B cell (primary cell): ENCODE measurements at regions not wholly inside any gene's neighbourhood (a gene's known extent, or its start where the extent isn't known, plus 50 kb on each side); places are given as distances from the start of the nearest gene placed in this dataset.

Source experiments
- ATAC-seq: fragments of 200-7000 bp; cut with Tn5 transposase; one replicate; pipeline ENCODE4 v1.10.0; 2021; ENCODE audit warnings: low read depth, mild to moderate bottlenecking, moderate number of reproducible peaks, moderate library complexity
- CTCF ChIA-PET: fragments of 350-600 bp; sonication (Branson Sonifier 250); formaldehyde crosslinking; loops from one replicate; lab custom pipeline; 2021; ENCODE audit warnings: antibody characterized with exemption, inconsistent platforms; lab: Charles Lee
- POLR2A ChIA-PET: fragments of 350-600 bp; sonication (Branson Sonifier 250); formaldehyde crosslinking; loops from one replicate; lab custom pipeline; 2021; ENCODE audit warnings: antibody characterized with exemption; lab: Charles Lee
- DNase-seq: peaks from one replicate; pipeline ENCODE4 v3.0.0; 2013
- H2AFZ ChIP-seq: 2 replicates; pipeline ENCODE4 v1.6.1; 2012; ENCODE audit warnings: mild to moderate bottlenecking, low read depth, low read length; ENCODE audit not compliant: insufficient read depth, poor library complexity, severe bottlenecking
- H3K27ac ChIP-seq, 2 donors: 1 replicate in 1 of 2; 2 replicates in 1 of 2; pipeline ENCODE4 v1.5.1; 2012 to 2013; ENCODE audit warnings: low read length in 2 of 2, mild to moderate bottlenecking in 2 of 2, moderate library complexity in 1 of 2
- H3K27me3 ChIP-seq, 4 experiments: fragments of 200-600 bp in 1 of 4; sonication (generic) in 1 of 4; replicated peaks in 1 of 4; 1 replicate in 2 of 4; 2 replicates in 2 of 4; pipeline versions ENCODE4 v1.6.1 to v1.7.0; 2013 to 2016; ENCODE audit warnings: low read length in 3 of 4, mild to moderate bottlenecking in 2 of 4, mixed read lengths in 1 of 4, moderate library complexity in 1 of 4; ENCODE audit not compliant: insufficient read depth in 4 of 4, control insufficient read depth in 3 of 4; ENCODE audit errors: control extremely low read depth in 1 of 4
- H3K36me3 ChIP-seq, 2 experiments: replicated peaks in 1 of 2; 1 replicate in 1 of 2; 2 replicates in 1 of 2; pipeline versions ENCODE4 v1.6.1 to v1.7.1; 2013; ENCODE audit warnings: low read length in 1 of 2; ENCODE audit not compliant: insufficient read depth in 2 of 2, control insufficient read depth in 1 of 2; ENCODE audit errors: control extremely low read depth in 1 of 2, extremely low read depth in 1 of 2
- H3K4me1 ChIP-seq, 2 donors: fragments of 200-600 bp in 1 of 2; sonication (generic) in 1 of 2; 1 replicate in 1 of 2; 2 replicates in 1 of 2; pipeline versions ENCODE4 v1.5.1 to v1.6.1; 2013 to 2017; ENCODE audit warnings: low read length in 2 of 2; ENCODE audit not compliant: control insufficient read depth in 2 of 2, insufficient read depth in 2 of 2
- H3K4me2 ChIP-seq: replicated peaks from 2 replicates; pipeline ENCODE3; 2012; ENCODE audit warnings: mild to moderate bottlenecking, low read depth, low read length; ENCODE audit not compliant: poor library complexity, severe bottlenecking
- H3K4me3 ChIP-seq, 5 experiments: fragments of 200-600 bp in 1 of 5; sonication (generic) in 1 of 5; 1 replicate in 3 of 5; 2 replicates in 2 of 5; pipeline versions ENCODE4 v1.5.1 to v1.7.0; 2011 to 2016; ENCODE audit warnings: low read length in 4 of 5, mild to moderate bottlenecking in 4 of 5, low read depth in 2 of 5, control low read depth in 1 of 5, moderate library complexity in 1 of 5; ENCODE audit not compliant: insufficient read depth in 1 of 5; ENCODE audit errors: control extremely low read depth in 1 of 5, extremely low read depth in 1 of 5
- H3K79me2 ChIP-seq: fragments of 200-600 bp; sonication (generic); one replicate; pipeline ENCODE4 v1.6.0; 2016; ENCODE audit warnings: low read length; ENCODE audit not compliant: control insufficient read depth, insufficient read depth
- H3K9ac ChIP-seq: fragments of 200-600 bp; sonication (generic); 2 replicates; pipeline ENCODE4 v1.6.1; 2017; ENCODE audit warnings: mild to moderate bottlenecking, low read length, moderate library complexity
- H3K9me3 ChIP-seq, 3 donors: one replicate each; pipeline versions ENCODE4 v1.6.1 to v1.7.1; 2013; ENCODE audit warnings: low read length in 2 of 3; ENCODE audit not compliant: control insufficient read depth in 2 of 3, insufficient read depth in 1 of 3; ENCODE audit errors: control extremely low read depth in 1 of 3
- H4K20me1 ChIP-seq: 2 replicates; pipeline ENCODE4 v1.6.0; 2012; ENCODE audit warnings: mild to moderate bottlenecking, low read length; ENCODE audit not compliant: insufficient read depth, control insufficient read depth, poor library complexity, severe bottlenecking
- H3K27ac Mint-ChIP-seq: one replicate; pipeline ENCODE4 v1.8.0; 2021; ENCODE audit warnings: mixed read lengths
- H3K27me3 Mint-ChIP-seq: one replicate; pipeline ENCODE4 v1.8.0; 2021; ENCODE audit warnings: mixed read lengths
- H3K4me1 Mint-ChIP-seq: one replicate; pipeline ENCODE4 v1.8.0; 2021; ENCODE audit warnings: mixed read lengths
- H3K4me3 Mint-ChIP-seq: one replicate; pipeline ENCODE4 v1.8.0; 2021; ENCODE audit warnings: mixed read lengths
- H3K9me3 Mint-ChIP-seq: one replicate; pipeline ENCODE4 v1.8.0; 2022; ENCODE audit warnings: mixed read lengths; ENCODE audit not compliant: insufficient read depth
- CTCF ChIP-seq: fragments of 200-600 bp; IDR thresholded peaks from one replicate; pipeline ENCODE4 v1.8.0; 2022; ENCODE audit warnings: antibody characterized with exemption, mild to moderate bottlenecking
- EZH2 ChIP-seq: IDR thresholded peaks from 2 replicates; pipeline ENCODE4 v1.6.1; 2012; ENCODE audit warnings: borderline replicate concordance, low read depth, mild to moderate bottlenecking, moderate library complexity, low read length; ENCODE audit not compliant: insufficient read depth, poor library complexity, severe bottlenecking
- whole genome bisulfite sequencing: methylation state at CpG from one replicate; pipeline ENCODE4 v1.1.5; 2013; ENCODE audit warnings: missing lambda C conversion rate; ENCODE audit not compliant: insufficient coverage; 5-methylcytosine and 5-hydroxymethylcytosine counted together
- intact Hi-C: fragments of 100-400 bp; cut with micrococcal nuclease; formaldehyde crosslinking; loops from one replicate; pipeline ENCODE4 v1.10.0; 2022

- no peak for TF ChIP-seq CTCF
- TF ChIP-seq EZH2 = no peak
- Histone ChIP-seq H3K27me3 (no peaks in the 10 kb centered on the region), H3K27ac (no peak overlapping the region), H2AFZ (no peak overlapping the region), H3K9ac (no peak overlapping the region), H3K4me1 (no peaks in the 10 kb centered on the region), H3K4me3 (no peak overlapping the region), H3K79me2 (no peaks in the 10 kb centered on the region), H3K9me3 (no peaks in the 10 kb centered on the region), H3K4me2 (no peak overlapping the region), H3K36me3 (no peaks in the 10 kb centered on the region), H4K20me1 (no peaks in the 10 kb centered on the region)
- Mint-ChIP-seq H3K27ac (no peak overlapping the region), H3K4me3 (no peak overlapping the region), H3K27me3 (no peaks in the 10 kb centered on the region), H3K4me1 (no peaks in the 10 kb centered on the region), H3K9me3 (no peaks in the 10 kb centered on the region)
- CTCF ChIA-PET = no interaction called here
- POLR2A ChIA-PET = no interaction called here
- no peak for DNase-seq
- intact Hi-C loops = no loop called here
- ATAC-seq = no peak
Observed at GRCh38 chr4:18435781-18436180, 414.2 kb upstream of the LCORL start.

GRCh38 chr4:18422685-18423084 is 401.1 kb upstream of the LCORL start:
- POLR2A ChIA-PET = no interaction called here
- CTCF ChIA-PET = no interaction called here

More at GRCh38 chr4:18422685-18423084, 401.1 kb upstream of the LCORL start:
- no peaks in the 10 kb centered on the region for H3K4me1 Mint-ChIP-seq
- Histone ChIP-seq H2AFZ (no peak overlapping the region), H3K4me3 (no peak overlapping the region), H3K9me3 (peaks cover 0 to under 1% (median 0%) of the 10 kb centered on the region in 3 donors), H3K27ac (no peak overlapping the region), H3K79me2 (no peaks in the 10 kb centered on the region), H3K27me3 (no peaks in the 10 kb centered on the region), H3K4me2 (no peak overlapping the region), H3K36me3 (no peaks in the 10 kb centered on the region), H3K4me1 (no peaks in the 10 kb centered on the region), H3K9ac (no peak overlapping the region), H4K20me1 (no peaks in the 10 kb centered on the region)
- intact Hi-C loops = no loop called here
- TF ChIP-seq CTCF (no peak), EZH2 (no peak)
- no peak for ATAC-seq
- H3K27me3 Mint-ChIP-seq = no peaks in the 10 kb centered on the region
- WGBS = 77% methylated on average over 3 of the region's 4 CpGs
- no peak for DNase-seq
- H3K4me3 Mint-ChIP-seq = no peak overlapping the region
- no peak overlapping the region for H3K27ac Mint-ChIP-seq
- H3K9me3 Mint-ChIP-seq = no peaks in the 10 kb centered on the region
